PC-3 (cell line): ENCODE measurements at regions not wholly inside any gene's neighbourhood (a gene's known extent, or its start where the extent isn't known, plus 50 kb on each side); places are given as distances from the start of the nearest gene placed in this dataset.

Experiments
- CTCF ChIP-seq: fragments of 300-600 bp; sonication (generic); conservative IDR thresholded peaks from 2 replicates; pipeline ENCODE4 v1.5.1; 2017; ENCODE audit warnings: antibody characterized with exemption, low read depth, mild to moderate bottlenecking, low read length
- EZH2 ChIP-seq: fragments of 300-600 bp; sonication (generic); IDR thresholded peaks from one replicate; pipeline ENCODE4 v1.6.1; 2017; ENCODE audit warnings: antibody characterized with exemption, mild to moderate bottlenecking, low read length; ENCODE audit not compliant: unreplicated experiment

GRCh38 chr2:8015848-8016600, 665.8 kb upstream of the ID2 start:
- peak; percentile 14; the same call in 1 of the 2 replicates for TF ChIP-seq CTCF
- no peak for TF ChIP-seq EZH2
